Activated T-cell treated with anti-CD3 and anti-CD28 coated beads for 4 hours (primary cell): ENCODE measurements at regions not wholly inside any gene's neighbourhood (a gene's known extent, or its start where the extent isn't known, plus 50 kb on each side); places are given as distances from the start of the nearest gene placed in this dataset.
"Not testable (repeated sequence)": the region's sequence is repeated elsewhere in the genome, so short reads cannot be mapped to it uniquely, and the experiment has no call there.

ENCODE experiments used
- DNase-seq: peaks from one replicate; pipeline ENCODE4 v3.0.0-alpha.2; 2020

- DNase-seq: no peak
These were observed 338.6 kb upstream of the PCSK5 start for GRCh38 chr9:75551861-75552260.

- DNase-seq: no peak
These were observed 337.5 kb upstream of the PCSK5 start for GRCh38 chr9:75552941-75553340.

- DNase-seq: not testable (repeated sequence)
These were observed 323.7 kb upstream of the PCSK5 start for GRCh38 chr9:75566813-75567212.

DNA sequence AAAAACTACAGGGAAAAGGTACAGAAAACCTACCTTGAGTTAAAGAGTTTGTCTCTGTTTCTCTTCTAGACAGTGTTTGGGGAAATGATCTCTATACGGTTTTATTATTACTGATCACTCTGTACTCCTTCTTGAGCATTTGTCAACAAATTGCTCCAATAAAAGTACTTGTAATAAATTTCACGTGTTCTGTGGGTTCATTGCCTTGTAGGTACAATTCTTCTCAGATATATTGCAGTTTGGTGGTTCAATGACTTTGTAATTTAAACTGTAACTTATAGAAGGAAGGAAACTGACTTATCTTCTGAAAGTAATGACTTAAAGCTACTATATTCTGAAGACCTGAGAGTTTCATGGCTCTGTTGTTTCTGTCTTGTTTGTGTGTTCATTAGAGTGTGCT lies 319.9 kb upstream of the PCSK5 start:
- DNase-seq: no peak

- DNase-seq: no peak
These were observed 315.9 kb upstream of the PCSK5 start for GRCh38 chr9:75574569-75574968.

DNA sequence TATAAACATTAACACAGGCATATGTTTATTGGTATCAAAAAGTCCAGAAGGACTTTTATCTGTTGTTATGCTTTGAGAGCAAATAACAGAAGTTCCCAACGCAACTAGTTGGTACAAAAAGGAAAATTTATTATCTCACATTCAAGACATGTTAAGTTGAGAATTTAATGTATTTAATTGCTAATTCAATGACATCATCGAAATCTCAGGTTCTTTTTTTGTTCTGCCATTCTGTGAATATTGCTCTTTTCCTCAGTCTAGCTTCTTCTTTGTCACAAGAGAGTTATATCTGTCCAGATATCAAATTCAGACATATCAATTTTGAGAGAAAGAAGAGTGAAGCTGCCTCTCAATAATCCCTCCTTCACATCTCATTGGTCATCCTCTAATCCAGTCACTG lies 307.6 kb upstream of the PCSK5 start:
- DNase-seq: no peak

- DNase-seq: no peak
These were observed 301.7 kb upstream of the PCSK5 start for GRCh38 chr9:75588808-75589207.

DNA sequence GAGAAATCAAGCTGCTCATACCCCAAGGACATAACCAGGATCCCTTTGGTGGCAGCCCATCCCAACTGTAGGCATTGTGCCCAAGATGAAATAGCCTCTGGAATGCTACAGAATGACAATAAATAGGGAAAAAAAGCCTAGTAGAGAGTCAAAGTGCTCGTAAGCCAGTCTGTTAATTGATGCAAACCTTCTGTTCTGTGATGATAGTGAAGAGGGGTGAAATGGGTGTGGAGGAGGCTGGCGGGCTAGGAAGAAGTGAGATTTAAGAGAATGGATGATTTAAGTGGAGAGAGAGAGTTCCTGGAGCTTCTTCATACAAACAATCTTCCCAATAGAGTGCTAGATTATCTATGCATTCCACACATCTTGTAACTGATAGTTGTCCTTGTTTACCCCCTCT lies 301.0 kb upstream of the PCSK5 start:
- no peak for DNase-seq

DNA sequence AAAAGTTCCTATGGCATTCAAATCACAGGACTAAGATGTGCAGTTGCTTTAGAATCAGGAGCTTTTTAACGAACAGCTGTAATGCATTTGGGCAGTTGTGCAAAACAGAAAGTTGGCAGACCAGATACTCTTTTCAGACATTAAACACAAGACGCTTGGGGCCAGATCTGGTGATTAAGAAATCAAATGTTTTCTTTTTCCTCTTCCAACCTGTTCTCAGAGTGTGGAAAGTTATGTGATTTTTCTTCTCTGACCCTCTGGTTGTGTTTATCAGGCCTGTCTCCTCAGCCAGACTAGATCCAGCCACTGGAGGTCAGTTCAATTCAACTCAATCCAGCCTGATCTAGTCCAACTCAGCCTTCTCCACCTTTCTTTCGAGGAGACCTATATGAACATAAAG lies 298.5 kb upstream of the PCSK5 start:
- DNase-seq: no peak

GRCh38 chr9:75592586-75592985 lies 297.9 kb upstream of the PCSK5 start:
- DNase-seq: no peak

GRCh38 chr9:75593920-75594319 lies 296.6 kb upstream of the PCSK5 start:
- DNase-seq: no peak

GRCh38 chr9:75599126-75599525 lies 291.3 kb upstream of the PCSK5 start:
- DNase-seq: no peak

DNA sequence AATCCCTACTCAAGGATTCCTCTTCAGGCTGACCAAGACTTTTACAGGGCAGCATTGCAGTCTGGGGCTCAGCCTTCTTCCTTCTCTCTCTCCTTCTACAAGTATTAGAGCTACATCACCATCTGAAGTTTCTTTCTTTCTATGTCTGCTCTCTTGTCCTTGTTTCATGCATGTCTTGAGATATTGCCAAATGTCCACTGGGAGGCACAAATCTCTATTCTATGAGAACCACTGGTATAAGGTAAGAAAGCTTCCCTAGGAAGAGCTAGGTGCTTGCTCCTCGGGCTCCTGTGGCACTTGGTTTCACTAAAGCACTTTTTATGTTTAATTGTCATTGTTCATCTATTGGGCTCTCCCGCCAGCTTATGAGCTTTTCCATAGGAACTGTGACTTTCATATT lies 289.2 kb upstream of the PCSK5 start:
- DNase-seq: no peak

- DNase-seq: no peak
These were observed 288.4 kb upstream of the PCSK5 start for GRCh38 chr9:75602060-75602459.

DNA sequence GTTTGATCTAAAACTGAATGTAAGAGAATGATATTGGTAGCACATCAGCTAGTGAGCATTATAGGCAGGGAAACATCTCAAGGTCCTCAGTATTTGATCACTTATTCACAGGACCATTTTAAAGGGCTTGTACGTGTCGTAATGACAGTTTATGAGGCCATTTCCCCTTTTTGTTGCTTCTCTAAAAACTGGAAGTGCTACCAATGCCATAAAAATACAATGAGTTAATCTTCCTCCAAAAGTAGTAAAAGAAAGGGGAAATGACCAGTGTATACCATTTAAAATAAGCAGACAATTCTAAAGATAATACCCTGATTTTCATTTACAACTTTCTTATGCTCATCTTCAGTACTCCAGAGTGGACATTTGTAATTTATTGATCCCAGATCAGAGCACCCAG lies 285.8 kb upstream of the PCSK5 start:
- no peak for DNase-seq

DNA sequence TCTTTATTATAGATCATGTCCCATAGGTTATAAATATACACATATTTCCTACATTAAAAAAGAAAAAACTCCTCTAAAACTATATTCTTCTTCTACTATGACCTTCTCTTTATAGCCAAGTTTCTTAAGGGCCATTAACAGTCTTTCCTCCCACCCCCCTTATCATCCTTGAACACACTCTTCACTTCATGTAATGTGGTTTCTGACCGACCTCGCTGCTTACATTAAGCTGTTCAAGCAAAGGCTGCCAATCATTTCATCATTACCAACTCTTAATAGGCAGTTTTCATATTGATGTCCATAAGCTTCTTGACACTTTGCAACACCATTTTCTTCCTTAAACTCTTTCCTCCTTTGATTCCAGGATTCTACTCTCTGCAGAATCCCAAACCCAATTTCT lies 283.0 kb upstream of the PCSK5 start:
- no peak for DNase-seq

DNA sequence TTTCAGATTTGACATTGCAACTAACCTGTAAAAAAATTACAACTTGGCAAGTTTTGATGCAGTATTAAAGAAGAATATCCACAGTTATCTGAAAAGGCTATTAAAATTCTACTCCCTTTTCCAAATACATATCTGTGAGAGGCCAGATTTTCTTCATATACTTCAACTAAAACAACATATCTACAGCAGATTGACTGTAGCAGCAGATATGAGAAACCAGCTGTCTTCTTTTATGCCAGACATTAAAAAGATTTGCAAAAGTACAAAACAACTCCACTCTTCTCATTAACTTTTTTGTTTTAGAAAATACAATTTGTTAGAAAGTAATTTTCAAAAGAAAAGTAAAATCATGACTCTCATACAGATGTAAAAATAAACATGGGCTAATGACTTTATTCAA lies 281.1 kb upstream of the PCSK5 start:
- no peak for DNase-seq

- DNase-seq: no peak
These were observed 280.2 kb upstream of the PCSK5 start for GRCh38 chr9:75610246-75610645.

DNA sequence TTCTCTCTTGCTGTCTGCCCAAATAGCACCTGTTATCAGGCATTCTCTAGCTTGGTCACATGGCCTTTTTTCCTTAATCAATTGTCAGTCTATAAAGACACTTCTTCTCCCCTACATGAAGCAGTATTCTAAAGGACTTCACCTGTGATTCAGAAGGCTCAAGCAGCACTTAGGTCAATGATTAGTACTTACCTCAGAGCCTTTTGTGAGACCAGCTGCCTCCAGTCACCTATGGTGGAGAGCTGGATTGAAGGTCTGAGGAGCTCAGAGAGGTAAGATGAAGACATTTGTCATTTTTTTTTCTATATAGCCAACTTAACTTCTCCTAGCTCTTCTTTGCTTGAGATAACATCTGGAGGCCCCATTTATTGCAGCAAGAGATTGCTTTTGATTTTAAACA lies 278.3 kb upstream of the PCSK5 start:
- DNase-seq: no peak

DNA sequence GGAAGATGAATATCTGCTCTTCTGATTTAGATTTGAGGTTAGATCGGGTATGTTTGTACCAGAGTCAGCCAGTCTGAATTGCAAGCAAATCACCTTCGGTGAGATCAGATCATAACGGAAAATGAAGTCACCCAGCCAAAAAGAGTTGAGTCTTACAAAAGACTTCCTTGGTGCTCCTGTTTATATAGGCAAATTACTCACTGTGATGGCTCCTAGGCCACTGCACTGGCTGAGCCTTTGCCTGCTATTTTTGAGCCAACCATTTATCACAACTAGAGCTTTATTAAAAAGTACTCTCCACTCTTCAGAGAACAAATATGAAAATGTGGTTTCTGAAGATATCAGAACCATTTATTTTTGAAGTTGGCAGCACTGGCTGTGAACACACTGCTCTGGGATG lies 277.7 kb upstream of the PCSK5 start:
- no peak for DNase-seq

GRCh38 chr9:75615284-75615683 lies 275.2 kb upstream of the PCSK5 start:
- no peak for DNase-seq

DNA sequence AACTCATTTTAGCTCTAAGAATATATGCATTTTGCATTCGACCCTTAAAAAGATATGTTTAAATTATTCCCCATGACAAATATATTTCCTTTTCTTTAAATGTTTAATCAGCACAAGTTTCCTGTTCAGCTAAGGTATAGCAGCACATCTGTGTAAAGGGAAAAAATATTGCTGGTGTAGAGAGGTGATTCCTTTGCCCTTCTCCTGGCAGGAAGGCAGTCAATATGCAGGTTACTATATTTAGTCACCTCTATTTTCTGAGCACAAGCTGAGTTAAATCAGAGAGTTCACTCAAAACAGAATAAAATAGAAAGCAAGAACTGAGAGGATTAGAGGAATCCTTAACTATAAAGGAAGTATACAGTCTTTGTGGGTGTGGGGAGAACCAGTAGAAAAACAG lies 274.4 kb upstream of the PCSK5 start:
- DNase-seq: no peak

- DNase-seq: no peak
These were observed 273.5 kb upstream of the PCSK5 start for GRCh38 chr9:75616841-75617566.

DNA sequence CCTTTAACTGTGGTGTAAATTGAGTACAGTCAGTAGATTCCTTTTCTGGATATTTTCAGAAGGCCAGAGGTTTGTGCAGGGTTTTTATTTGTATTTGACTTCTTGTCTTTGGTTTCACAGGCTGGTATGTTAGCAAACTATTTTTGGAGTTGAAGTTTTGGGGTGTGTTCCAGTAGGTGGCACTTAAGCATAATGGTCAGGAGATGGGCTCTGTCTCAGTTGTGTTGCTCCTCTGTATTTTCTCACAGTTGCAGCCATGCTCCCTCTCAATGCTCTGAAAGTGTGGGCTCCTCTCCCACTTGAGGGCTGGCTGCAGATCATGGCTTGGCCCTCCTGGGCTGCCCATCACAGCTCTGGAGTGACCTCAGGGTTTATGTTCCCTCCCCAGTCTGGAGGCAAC lies 267.0 kb upstream of the PCSK5 start:
- no peak for DNase-seq

DNA sequence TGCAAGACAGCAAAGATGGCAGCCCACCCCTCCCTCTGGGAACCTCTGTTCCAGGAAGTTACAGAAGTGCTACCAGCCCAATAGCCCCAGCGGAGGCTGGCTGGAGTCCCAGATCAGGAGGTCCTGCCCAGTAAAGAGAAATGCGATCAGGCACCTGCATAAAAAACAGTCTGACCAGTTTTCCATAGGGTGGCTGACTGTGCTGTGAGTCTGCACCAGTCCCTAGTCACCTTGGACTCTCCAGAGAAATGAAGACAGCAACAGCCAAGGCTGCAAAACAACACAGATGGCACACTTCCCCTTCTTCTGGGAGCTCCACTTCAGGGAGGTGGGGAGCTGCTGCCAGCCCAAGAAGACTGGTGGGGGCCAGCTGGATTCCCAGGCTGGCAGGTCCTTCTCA lies 265.5 kb upstream of the PCSK5 start:
- no peak for DNase-seq

- no peak for DNase-seq
These were observed 263.6 kb upstream of the PCSK5 start for GRCh38 chr9:75626860-75627259.
